ENCODE measurements at regions not wholly inside any gene's neighbourhood (a gene's known extent, or its start where the extent isn't known, plus 50 kb on each side); places are given as distances from the start of the nearest gene placed in this dataset.

DNA sequence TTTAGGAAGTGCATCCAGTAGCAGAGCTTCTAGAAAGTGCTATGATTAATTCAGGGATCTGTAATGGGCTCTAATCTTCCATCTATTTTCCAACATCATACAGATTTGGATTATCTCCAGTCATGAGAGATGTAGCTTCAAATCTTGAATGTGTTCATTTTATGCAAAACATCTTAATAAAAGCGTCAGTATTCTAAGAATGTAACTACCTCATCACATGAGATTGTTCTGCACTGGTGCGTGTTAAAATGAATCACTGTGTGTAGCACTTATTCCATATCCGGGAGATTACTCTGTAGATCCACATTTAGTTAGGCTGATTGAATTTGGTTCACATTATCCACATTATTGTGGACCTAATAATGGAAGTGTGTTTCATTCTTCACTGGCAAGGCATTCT, 344.9 kb upstream of the CHRM2 start:
- TF ChIP-seq, protein P1, sequence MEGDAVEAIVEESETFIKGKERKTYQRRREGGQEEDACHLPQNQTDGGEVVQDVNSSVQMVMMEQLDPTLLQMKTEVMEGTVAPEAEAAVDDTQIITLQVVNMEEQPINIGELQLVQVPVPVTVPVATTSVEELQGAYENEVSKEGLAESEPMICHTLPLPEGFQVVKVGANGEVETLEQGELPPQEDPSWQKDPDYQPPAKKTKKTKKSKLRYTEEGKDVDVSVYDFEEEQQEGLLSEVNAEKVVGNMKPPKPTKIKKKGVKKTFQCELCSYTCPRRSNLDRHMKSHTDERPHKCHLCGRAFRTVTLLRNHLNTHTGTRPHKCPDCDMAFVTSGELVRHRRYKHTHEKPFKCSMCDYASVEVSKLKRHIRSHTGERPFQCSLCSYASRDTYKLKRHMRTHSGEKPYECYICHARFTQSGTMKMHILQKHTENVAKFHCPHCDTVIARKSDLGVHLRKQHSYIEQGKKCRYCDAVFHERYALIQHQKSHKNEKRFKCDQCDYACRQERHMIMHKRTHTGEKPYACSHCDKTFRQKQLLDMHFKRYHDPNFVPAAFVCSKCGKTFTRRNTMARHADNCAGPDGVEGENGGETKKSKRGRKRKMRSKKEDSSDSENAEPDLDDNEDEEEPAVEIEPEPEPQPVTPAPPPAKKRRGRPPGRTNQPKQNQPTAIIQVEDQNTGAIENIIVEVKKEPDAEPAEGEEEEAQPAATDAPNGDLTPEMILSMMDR (IDR thresholded peaks at IDR 0.05): no peak
- no peak for TF ChIP-seq TCF7L2 (IDR thresholded peaks at IDR 0.05; ENCODE audit: low read depth, low read length)
- TF ChIP-seq POLR2AphosphoS5 (IDR thresholded peaks at IDR 0.05; ENCODE audit: low read depth, low read length): no peak
- TF ChIP-seq SIN3A (IDR thresholded peaks at IDR 0.05; ENCODE audit: borderline replicate concordance, insufficient read depth, low read depth, low read length): no peak

All from Panc1 (cell line).